ENCODE measurements at regions not wholly inside any gene's neighbourhood (a gene's known extent, or its start where the extent isn't known, plus 50 kb on each side); places are given as distances from the start of the nearest gene placed in this dataset.
"Not testable (repeated sequence)": the region's sequence is repeated elsewhere in the genome, so short reads cannot be mapped to it uniquely, and the experiment has no call there.

- H3K36me3 Mint-ChIP-seq (ENCODE audit: low read depth) = peaks cover 4% of the 10 kb centered on the region
- H3K4me1 Mint-ChIP-seq (ENCODE audit: low read depth) = peaks cover 22% of the 10 kb centered on the region
- H3K4me3 Mint-ChIP-seq = no peak overlapping the region
- peaks cover 13% of the 10 kb centered on the region for H3K9me3 Mint-ChIP-seq
- no peak overlapping the region for H3K27ac Mint-ChIP-seq
- peaks cover 3% of the 10 kb centered on the region for H3K27me3 Mint-ChIP-seq
Measured at GRCh38 chr17:77631307-77631706, 327.2 kb upstream of the TNRC6C start.

- no peak overlapping the region for H3K27ac Mint-ChIP-seq
- peaks cover 22% of the 10 kb centered on the region for H3K4me1 Mint-ChIP-seq (ENCODE audit: low read depth)
- peaks cover 4% of the 10 kb centered on the region for H3K9me3 Mint-ChIP-seq
- no peaks in the 10 kb centered on the region for H3K36me3 Mint-ChIP-seq (ENCODE audit: low read depth)
- no peaks in the 10 kb centered on the region for H3K27me3 Mint-ChIP-seq
- no peak overlapping the region for H3K4me3 Mint-ChIP-seq
Measured at GRCh38 chr17:77632619-77633018, 325.9 kb upstream of the TNRC6C start.

GRCh38 chr17:77634710-77635109, 323.8 kb upstream of the TNRC6C start:
- H3K27ac Mint-ChIP-seq = peak overlapping the region; percentile 85

GRCh38 chr17:77635176-77635575, 323.3 kb upstream of the TNRC6C start:
- peaks cover 2% of the 10 kb centered on the region for H3K27me3 Mint-ChIP-seq
- H3K4me3 Mint-ChIP-seq = no peak overlapping the region
- peaks cover 22% of the 10 kb centered on the region for H3K4me1 Mint-ChIP-seq (ENCODE audit: low read depth)
- peak overlapping the region; percentile 85 for H3K27ac Mint-ChIP-seq
- no peaks in the 10 kb centered on the region for H3K36me3 Mint-ChIP-seq (ENCODE audit: low read depth)
- H3K9me3 Mint-ChIP-seq = no peaks in the 10 kb centered on the region

More at GRCh38 chr17:77634710-77635109, 323.8 kb upstream of the TNRC6C start:
- no peaks in the 10 kb centered on the region for H3K9me3 Mint-ChIP-seq
- no peak overlapping the region for H3K4me3 Mint-ChIP-seq
- H3K27me3 Mint-ChIP-seq = no peaks in the 10 kb centered on the region
- H3K4me1 Mint-ChIP-seq (ENCODE audit: low read depth) = peaks cover 22% of the 10 kb centered on the region
- H3K36me3 Mint-ChIP-seq (ENCODE audit: low read depth) = no peaks in the 10 kb centered on the region

- not testable (repeated sequence) for H3K27me3 Mint-ChIP-seq; H3K4me3 Mint-ChIP-seq; H3K36me3 Mint-ChIP-seq (ENCODE audit: low read depth); H3K27ac Mint-ChIP-seq; H3K9me3 Mint-ChIP-seq
- peaks cover 22% of the 10 kb centered on the region for H3K4me1 Mint-ChIP-seq (ENCODE audit: low read depth)
Measured at GRCh38 chr17:77635785-77636184, 322.7 kb upstream of the TNRC6C start.

GRCh38 chr17:77636835-77637817, 321.4 kb upstream of the TNRC6C start:
- Mint-ChIP-seq H3K36me3 (ENCODE audit: low read depth) (no peaks in the 10 kb centered on the region), H3K27me3 (peaks cover 6% of the 10 kb centered on the region), H3K9me3 (no peaks in the 10 kb centered on the region), H3K27ac (no peak overlapping the region), H3K4me3 (no peak overlapping the region), H3K4me1 (ENCODE audit: low read depth) (peaks cover 22% of the 10 kb centered on the region)

- Mint-ChIP-seq H3K27me3 (peaks cover 6% of the 10 kb centered on the region), H3K4me1 (ENCODE audit: low read depth) (peaks cover 22% of the 10 kb centered on the region), H3K9me3 (no peaks in the 10 kb centered on the region), H3K4me3 (no peak overlapping the region), H3K27ac (no peak overlapping the region), H3K36me3 (ENCODE audit: low read depth) (no peaks in the 10 kb centered on the region)
Measured at GRCh38 chr17:77637818-77638575, 320.5 kb upstream of the TNRC6C start.

GRCh38 chr17:77640252-77640651, 318.3 kb upstream of the TNRC6C start:
- peaks cover 6% of the 10 kb centered on the region for H3K27me3 Mint-ChIP-seq
- no peak overlapping the region for H3K4me3 Mint-ChIP-seq
- no peak overlapping the region for H3K27ac Mint-ChIP-seq
- no peaks in the 10 kb centered on the region for H3K36me3 Mint-ChIP-seq (ENCODE audit: low read depth)
- no peaks in the 10 kb centered on the region for H3K9me3 Mint-ChIP-seq
- H3K4me1 Mint-ChIP-seq (ENCODE audit: low read depth) = peaks cover 18% of the 10 kb centered on the region

- no peak overlapping the region for H3K27ac Mint-ChIP-seq
- no peaks in the 10 kb centered on the region for H3K9me3 Mint-ChIP-seq
- no peaks in the 10 kb centered on the region for H3K36me3 Mint-ChIP-seq (ENCODE audit: low read depth)
- no peak overlapping the region for H3K4me3 Mint-ChIP-seq
- H3K27me3 Mint-ChIP-seq = peaks cover 6% of the 10 kb centered on the region
- H3K4me1 Mint-ChIP-seq (ENCODE audit: low read depth) = peaks cover 16% of the 10 kb centered on the region
Measured at GRCh38 chr17:77640916-77641605, 317.4 kb upstream of the TNRC6C start.

- H3K4me3 Mint-ChIP-seq = no peak overlapping the region
- peaks cover 6% of the 10 kb centered on the region for H3K27me3 Mint-ChIP-seq
- H3K4me1 Mint-ChIP-seq (ENCODE audit: low read depth) = peaks cover 21% of the 10 kb centered on the region
- H3K36me3 Mint-ChIP-seq (ENCODE audit: low read depth) = no peaks in the 10 kb centered on the region
- H3K27ac Mint-ChIP-seq = no peak overlapping the region
- no peaks in the 10 kb centered on the region for H3K9me3 Mint-ChIP-seq
Measured at GRCh38 chr17:77641718-77642117, 316.8 kb upstream of the TNRC6C start.

GRCh38 chr17:77644181-77645071, 314.1 kb upstream of the TNRC6C start:
- no peak overlapping the region for H3K4me3 Mint-ChIP-seq
- H3K4me1 Mint-ChIP-seq (ENCODE audit: low read depth) = peaks cover 22% of the 10 kb centered on the region
- H3K27ac Mint-ChIP-seq = no peak overlapping the region
- H3K36me3 Mint-ChIP-seq (ENCODE audit: low read depth) = no peaks in the 10 kb centered on the region
- H3K27me3 Mint-ChIP-seq = peaks cover 6% of the 10 kb centered on the region
- no peaks in the 10 kb centered on the region for H3K9me3 Mint-ChIP-seq

GRCh38 chr17:77645072-77646045, 313.1 kb upstream of the TNRC6C start:
- H3K27ac Mint-ChIP-seq = peak overlapping the region; percentile 95
- H3K9me3 Mint-ChIP-seq = no peaks in the 10 kb centered on the region
- peak overlapping the region; percentile 75 for H3K4me3 Mint-ChIP-seq
- no peaks in the 10 kb centered on the region for H3K36me3 Mint-ChIP-seq (ENCODE audit: low read depth)
- peaks cover 27% of the 10 kb centered on the region for H3K4me1 Mint-ChIP-seq (ENCODE audit: low read depth)
- H3K27me3 Mint-ChIP-seq = peaks cover 2% of the 10 kb centered on the region

- H3K9me3 Mint-ChIP-seq = no peaks in the 10 kb centered on the region
- H3K4me1 Mint-ChIP-seq (ENCODE audit: low read depth) = peaks cover 27% of the 10 kb centered on the region
- peak overlapping the region; percentile 95 for H3K27ac Mint-ChIP-seq
- H3K36me3 Mint-ChIP-seq (ENCODE audit: low read depth) = no peaks in the 10 kb centered on the region
- H3K27me3 Mint-ChIP-seq = no peaks in the 10 kb centered on the region
- peak overlapping the region; percentile 75 for H3K4me3 Mint-ChIP-seq
Measured at GRCh38 chr17:77646046-77646430, 312.5 kb upstream of the TNRC6C start.

Data from stimulated activated naive CD8-positive, alpha-beta T cell treated with anti-CD3 and anti-CD28 coated beads, Interleukin-15, Interleukin-2, amounts not matched to agents 100 ng/mL and 50 ng/mL, for 24 hours (primary cell).